H9 (cell line): ENCODE measurements at regions not wholly inside any gene's neighbourhood (a gene's known extent, or its start where the extent isn't known, plus 50 kb on each side); places are given as distances from the start of the nearest gene placed in this dataset.

ENCODE experiments used
- DNase-seq: peaks from one replicate; pipeline ENCODE4 v3.0.0-alpha.2; 2017
- H2AFZ ChIP-seq: one replicate; pipeline ENCODE4 v1.6.1; 2013; ENCODE audit warnings: mild to moderate bottlenecking, low read length, control low read depth, moderate library complexity
- H2AK5ac ChIP-seq: 2 replicates; pipeline ENCODE4 v1.6.1; 2013; ENCODE audit warnings: low read length, control low read depth, mixed read lengths; ENCODE audit not compliant: insufficient read length
- H2BK120ac ChIP-seq: one replicate; pipeline ENCODE4 v1.6.1; 2013; ENCODE audit warnings: low read depth, mild to moderate bottlenecking, low read length, control low read depth, inconsistent platforms; ENCODE audit not compliant: poor library complexity, severe bottlenecking
- H2BK12ac ChIP-seq: 2 replicates; pipeline ENCODE4 v1.6.1; 2013; ENCODE audit warnings: low read length, control low read depth, mixed read lengths, low read depth; ENCODE audit not compliant: insufficient read length
- H2BK15ac ChIP-seq: 2 replicates; pipeline ENCODE4 v1.6.1; 2013; ENCODE audit warnings: low read depth, low read length, control low read depth
- H2BK20ac ChIP-seq: one replicate; pipeline ENCODE4 v1.6.1; 2013; ENCODE audit warnings: low read depth, mild to moderate bottlenecking, low read length, control low read depth, inconsistent platforms; ENCODE audit not compliant: poor library complexity, severe bottlenecking
- H2BK5ac ChIP-seq: 2 replicates; pipeline ENCODE4 v1.6.1; 2013; ENCODE audit warnings: low read length, control low read depth, mixed read lengths; ENCODE audit not compliant: insufficient read length
- H3K14ac ChIP-seq: 2 replicates; pipeline ENCODE4 v1.6.1; 2013; ENCODE audit warnings: low read length, control low read depth; ENCODE audit not compliant: insufficient read depth
- H3K18ac ChIP-seq: 2 replicates; pipeline ENCODE4 v1.6.1; 2013; ENCODE audit warnings: low read depth, mild to moderate bottlenecking, mixed read lengths, low read length, control low read depth; ENCODE audit not compliant: insufficient read length
- H3K23ac ChIP-seq: 2 replicates; pipeline ENCODE4 v1.6.1; 2013; ENCODE audit warnings: low read length, control low read depth, mixed read lengths, low read depth; ENCODE audit not compliant: insufficient read length
- H3K23me2 ChIP-seq: 2 replicates; pipeline ENCODE4 v1.6.1; 2013; ENCODE audit warnings: low read depth, mild to moderate bottlenecking, mixed read lengths, low read length, control low read depth; ENCODE audit not compliant: insufficient read length, poor library complexity, severe bottlenecking
- H3K27ac ChIP-seq: 2 replicates; pipeline ENCODE4 v1.5.1; 2013; ENCODE audit warnings: low read length, control low read depth, mixed read lengths, low read depth; ENCODE audit not compliant: insufficient read length
- H3K27me3 ChIP-seq: 2 replicates; pipeline ENCODE4 v1.6.1; 2013; ENCODE audit warnings: low read length, control low read depth, inconsistent platforms; ENCODE audit not compliant: insufficient read depth
- H3K4ac ChIP-seq: 2 replicates; pipeline ENCODE4 v1.6.1; 2013; ENCODE audit warnings: low read depth, mild to moderate bottlenecking, control low read depth, inconsistent platforms, low read length, moderate library complexity
- H3K4me1 ChIP-seq: 2 replicates; pipeline ENCODE4 v1.6.1; 2013; ENCODE audit warnings: low read length, control low read depth, inconsistent platforms; ENCODE audit not compliant: insufficient read depth
- H3K4me2 ChIP-seq: 2 replicates; pipeline ENCODE4 v1.6.1; 2013; ENCODE audit warnings: low read length, control low read depth, mixed read lengths; ENCODE audit not compliant: insufficient read length, insufficient read depth
- H3K56ac ChIP-seq: 2 replicates; pipeline ENCODE4 v1.6.1; 2013; ENCODE audit warnings: low read depth, mild to moderate bottlenecking, mixed read lengths, low read length, control low read depth; ENCODE audit not compliant: insufficient read length
- H3K79me1 ChIP-seq: 2 replicates; pipeline ENCODE4 v1.6.1; 2013; ENCODE audit warnings: low read depth, mild to moderate bottlenecking, moderate library complexity, low read length, control low read depth, inconsistent platforms; ENCODE audit not compliant: insufficient read depth, poor library complexity, severe bottlenecking
- H3K79me2 ChIP-seq: 2 replicates; pipeline ENCODE4 v1.6.1; 2013; ENCODE audit warnings: low read length, control low read depth, inconsistent platforms; ENCODE audit not compliant: insufficient read depth
- H3K9ac ChIP-seq: 2 replicates; pipeline ENCODE4 v1.6.1; 2013; ENCODE audit warnings: low read length, control low read depth, mixed read lengths; ENCODE audit not compliant: insufficient read length; ENCODE audit errors: extremely low read depth
- H3K9me3 ChIP-seq: one replicate; pipeline ENCODE4 v1.6.1; 2013; ENCODE audit warnings: low read depth, low read length, inconsistent platforms; ENCODE audit not compliant: control insufficient read depth
- H3T11ph ChIP-seq: one replicate; pipeline ENCODE4 v1.6.1; 2013; ENCODE audit warnings: mild to moderate bottlenecking, low read length, control low read depth, inconsistent platforms
- H4K20me1 ChIP-seq: one replicate; pipeline ENCODE4 v1.6.1; 2013; ENCODE audit not compliant: control insufficient read depth, insufficient read length, insufficient read depth
- H4K5ac ChIP-seq: 2 replicates; pipeline ENCODE4 v1.6.1; 2013; ENCODE audit warnings: low read depth, mild to moderate bottlenecking, mixed read lengths, low read length, control low read depth; ENCODE audit not compliant: insufficient read length
- H4K8ac ChIP-seq: replicated peaks from 2 replicates; pipeline ENCODE4 v1.6.1; 2013; ENCODE audit warnings: low read length, control low read depth, mixed read lengths, low read depth; ENCODE audit not compliant: insufficient read length
- H4K91ac ChIP-seq: 2 replicates; pipeline ENCODE4 v1.6.1; 2013; ENCODE audit warnings: low read depth, mild to moderate bottlenecking, moderate library complexity, mixed read lengths, low read length, control low read depth; ENCODE audit not compliant: insufficient read length
- H3K27ac Mint-ChIP-seq, 3 experiments: 2 replicates in 2 of 3; 3 replicates in 1 of 3; pipeline ENCODE4 v1.8.0; 2020 to 2021; ENCODE audit warnings: mixed read lengths in 3 of 3, mild to moderate bottlenecking in 1 of 3, moderate library complexity in 1 of 3
- H3K27me3 Mint-ChIP-seq: 2 replicates; pipeline ENCODE4 v1.8.0; 2021; ENCODE audit warnings: low read depth, mild to moderate bottlenecking, moderate library complexity, mixed read lengths
- H3K36me3 Mint-ChIP-seq, 3 experiments: 2 replicates in 2 of 3; 3 replicates in 1 of 3; pipeline ENCODE4 v1.8.0; 2020 to 2021; ENCODE audit warnings: low read depth in 3 of 3, mixed read lengths in 3 of 3; ENCODE audit not compliant: insufficient read depth in 1 of 3
- H3K4me1 Mint-ChIP-seq, 2 experiments: 2 replicates each; pipeline ENCODE4 v1.8.0; 2020; ENCODE audit warnings: mixed read lengths in 2 of 2
- H3K4me3 Mint-ChIP-seq, 2 experiments: 2 replicates in 1 of 2; 3 replicates in 1 of 2; pipeline ENCODE4 v1.8.0; 2020 to 2021; ENCODE audit warnings: mild to moderate bottlenecking in 2 of 2, mixed read lengths in 2 of 2, moderate library complexity in 1 of 2
- H3K9me3 Mint-ChIP-seq, 2 experiments: 2 replicates in 1 of 2; 3 replicates in 1 of 2; pipeline ENCODE4 v1.8.0; 2020; ENCODE audit warnings: mild to moderate bottlenecking in 2 of 2, mixed read lengths in 2 of 2, moderate library complexity in 1 of 2
- CTCF ChIP-seq: fragments of 200-600 bp; sonication (generic); conservative IDR thresholded peaks from 3 replicates; pipeline ENCODE4 v1.8.0; 2021; ENCODE audit warnings: antibody characterized with exemption, mild to moderate bottlenecking
- WGBS: extraction: QIAGEN DNeasy Blood & Tissue Kit; methylation state at CpG from one replicate; pipeline ENCODE4 v1.1.7; 2013; ENCODE audit warnings: missing lambda C conversion rate, low lambda C conversion rate, mixed read lengths; ENCODE audit not compliant: insufficient read length; ENCODE audit errors: extremely low coverage; 5-methylcytosine and 5-hydroxymethylcytosine counted together

DNA sequence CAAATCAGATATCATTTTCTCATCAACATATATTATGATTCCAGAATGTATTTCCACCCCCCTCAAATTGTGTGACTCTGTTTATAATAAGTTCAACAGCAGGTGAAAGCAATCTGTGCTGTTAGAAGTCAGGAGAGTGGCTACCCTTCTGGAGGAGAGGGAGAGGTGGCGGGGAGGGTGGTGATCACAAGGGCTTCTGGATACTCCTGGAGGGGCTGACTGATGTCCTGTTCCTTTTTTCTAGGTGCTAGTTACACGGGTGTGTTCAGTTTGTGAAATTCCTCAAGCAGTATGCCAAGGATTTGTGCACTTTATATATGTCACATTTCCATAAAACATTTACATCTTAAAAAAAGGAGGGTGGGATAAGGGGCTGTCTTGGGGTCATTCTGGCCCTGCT lies 119.1 kb downstream of the IRF8 start:
- H2BK20ac ChIP-seq = no peak overlapping the region
- no peaks in the 10 kb centered on the region for H3K4me1 ChIP-seq
- no peak for DNase-seq
- H4K91ac ChIP-seq = no peak overlapping the region
- peaks cover 17 to 23% of the 10 kb centered on the region in 2 experiments for H3K9me3 Mint-ChIP-seq
- H3K14ac ChIP-seq = no peak overlapping the region
- H3K4me1 Mint-ChIP-seq = no peaks in the 10 kb centered on the region
- no peak overlapping the region for H3K4me3 Mint-ChIP-seq
- no peak overlapping the region for H2AK5ac ChIP-seq
- no peaks in the 10 kb centered on the region for H3K23me2 ChIP-seq
- no peak overlapping the region for H3K4me2 ChIP-seq
- H4K8ac ChIP-seq = no peak overlapping the region
- H3K9me3 ChIP-seq = no peaks in the 10 kb centered on the region
- H4K20me1 ChIP-seq = no peaks in the 10 kb centered on the region
- H3K23ac ChIP-seq = no peak overlapping the region
- H2BK120ac ChIP-seq = no peak overlapping the region
- no peaks in the 10 kb centered on the region for H3K79me1 ChIP-seq
- no peak overlapping the region for H3K9ac ChIP-seq
- no peak overlapping the region for H4K5ac ChIP-seq
- H2AFZ ChIP-seq = no peak overlapping the region
- no peak overlapping the region for H3K4ac ChIP-seq
- peaks cover 3 to 10% (median 4%) of the 10 kb centered on the region in 3 experiments; a peak in 6 of 7 replicates for H3K36me3 Mint-ChIP-seq
- H3K18ac ChIP-seq = no peak overlapping the region
- TF ChIP-seq CTCF = no peak
- H3K79me2 ChIP-seq = no peaks in the 10 kb centered on the region
- no peak overlapping the region for H2BK12ac ChIP-seq
- no CpG with 5 or more reads among the region's 2 CpGs for WGBS
- H2BK5ac ChIP-seq = no peak overlapping the region
- no peak overlapping the region for H3K27ac Mint-ChIP-seq
- no peak overlapping the region for H2BK15ac ChIP-seq
- peaks cover 50% of the 10 kb centered on the region for H3K27me3 Mint-ChIP-seq
- no peak overlapping the region for H3K27ac ChIP-seq
- no peak overlapping the region for H3K56ac ChIP-seq
- no peaks in the 10 kb centered on the region for H3K27me3 ChIP-seq
- H3T11ph ChIP-seq = no peak overlapping the region
